HG03460 (cell line): ENCODE measurements at regions not wholly inside any gene's neighbourhood (a gene's known extent, or its start where the extent isn't known, plus 50 kb on each side); places are given as distances from the start of the nearest gene placed in this dataset.
"Not testable (repeated sequence)": the region's sequence is repeated elsewhere in the genome, so short reads cannot be mapped to it uniquely, and the experiment has no call there.

ENCODE experiments used
- ATAC-seq: cut with Tn5 transposase; IDR thresholded peaks from one replicate; pipeline ENCODE4 v1.9.1; 2021; ENCODE audit not compliant: unreplicated experiment

- ATAC-seq = no peak
Measured at GRCh38 chr2:195470622-195471021, 186.4 kb upstream of the SLC39A10 start.

- ATAC-seq = peak; percentile 85
Measured at GRCh38 chr2:195468771-195469170, 188.3 kb upstream of the SLC39A10 start.

GRCh38 chr2:195466427-195466826, 190.6 kb upstream of the SLC39A10 start:
- ATAC-seq = no peak

GRCh38 chr2:195461010-195461409, 196.0 kb upstream of the SLC39A10 start:
- ATAC-seq = no peak

GRCh38 chr2:195458936-195459335, 198.1 kb upstream of the SLC39A10 start:
- no peak for ATAC-seq

GRCh38 chr2:195457873-195458272, 199.2 kb upstream of the SLC39A10 start:
- ATAC-seq = no peak

GRCh38 chr2:195456771-195457170, 200.3 kb upstream of the SLC39A10 start:
- ATAC-seq = no peak

- ATAC-seq = no peak
Measured at GRCh38 chr2:195451160-195451559, 205.9 kb upstream of the SLC39A10 start.

GRCh38 chr2:195450552-195451113, 206.4 kb upstream of the SLC39A10 start:
- no peak for ATAC-seq

- ATAC-seq = no peak
Measured at GRCh38 chr2:195447323-195447975, 209.6 kb upstream of the SLC39A10 start.

GRCh38 chr2:195445639-195446038, 211.4 kb upstream of the SLC39A10 start:
- no peak for ATAC-seq

- ATAC-seq = no peak
Measured at GRCh38 chr2:195443926-195444325, 213.1 kb upstream of the SLC39A10 start.

- no peak for ATAC-seq
Measured at GRCh38 chr2:195442458-195443175, 214.4 kb upstream of the SLC39A10 start.

- no peak for ATAC-seq
Measured at GRCh38 chr2:195438692-195439091, 218.3 kb upstream of the SLC39A10 start.

GRCh38 chr2:195437521-195437920, 219.5 kb upstream of the SLC39A10 start:
- ATAC-seq = no peak

GRCh38 chr2:195434346-195434745, 222.7 kb upstream of the SLC39A10 start:
- ATAC-seq = no peak

GRCh38 chr2:195433729-195434128, 223.3 kb upstream of the SLC39A10 start:
- ATAC-seq = not testable (repeated sequence)

- no peak for ATAC-seq
Measured at GRCh38 chr2:195428673-195429072, 228.4 kb upstream of the SLC39A10 start.

GRCh38 chr2:195425328-195425727, 231.7 kb upstream of the SLC39A10 start:
- ATAC-seq = no peak

- no peak for ATAC-seq
Measured at GRCh38 chr2:195419033-195419432, 238.0 kb upstream of the SLC39A10 start.

- ATAC-seq = no peak
Measured at GRCh38 chr2:195414537-195415100, 242.4 kb upstream of the SLC39A10 start.

- ATAC-seq = no peak
Measured at GRCh38 chr2:195413944-195414343, 243.1 kb upstream of the SLC39A10 start.
